Endothelial cell of umbilical vein (primary cell): ENCODE measurements at regions not wholly inside any gene's neighbourhood (a gene's known extent, or its start where the extent isn't known, plus 50 kb on each side); places are given as distances from the start of the nearest gene placed in this dataset.
A peak's percentile ranks its signal among the peaks of the same experiment; 100 is the strongest.

Experiments
- BruUV-seq: library from RNA; stranded (reverse); fragments of 400-500 nt; replicated peaks from 2 replicates; lab custom pipeline; 2021; lab: Mats Ljungman, UMichigan
- CTCF ChIA-PET: fragments of 300-600, 350-600 bp; sonication (Branson Sonifier 250); formaldehyde crosslinking; loops from one replicate; lab custom pipeline; 2021; ENCODE audit warnings: antibody characterized with exemption, inconsistent platforms; lab: Charles Lee
- POLR2A ChIA-PET: fragments of 300-600, 350-600 bp; sonication (Branson Sonifier 250); formaldehyde crosslinking; loops from one replicate; lab custom pipeline; 2021; ENCODE audit warnings: antibody characterized with exemption, inconsistent platforms; lab: Charles Lee
- DNase-seq: peaks from one replicate; pipeline ENCODE4 v3.0.0-alpha.2; 2011; ENCODE audit warnings: low read depth, low spot score
- FAIRE-seq: peaks from 2 replicates; lab custom pipeline; 2011; peaks lifted over from hg19 to GRCh38; lab: Jason Lieb, UNC
- H2AFZ ChIP-seq: 2 replicates; pipeline ENCODE4 v1.6.0; 2012; ENCODE audit warnings: low read depth, low read length, control low read depth, inconsistent platforms
- H3K27ac ChIP-seq: 2 replicates; pipeline ENCODE4 v1.5.1; 2011; ENCODE audit warnings: low read depth, mild to moderate bottlenecking, control low read depth, low read length, moderate library complexity; ENCODE audit not compliant: insufficient read depth
- H3K27me3 ChIP-seq, 2 experiments: 2 replicates each; pipeline versions ENCODE4 v1.6.0 to v1.6.1; 2011; ENCODE audit warnings: low read length in 2 of 2, mixed read lengths in 1 of 2; ENCODE audit not compliant: control insufficient read depth in 2 of 2, insufficient read depth in 2 of 2
- H3K36me3 ChIP-seq, 2 experiments: 2 replicates in 1 of 2; 3 replicates in 1 of 2; pipeline ENCODE4 v1.5.1; 2011; ENCODE audit warnings: low read length in 2 of 2, mild to moderate bottlenecking in 1 of 2, moderate library complexity in 1 of 2; ENCODE audit not compliant: control insufficient read depth in 2 of 2, insufficient read depth in 2 of 2; ENCODE audit errors: extremely low read depth in 1 of 2
- H3K4me1 ChIP-seq: 3 replicates; pipeline ENCODE4 v1.5.1; 2011; ENCODE audit warnings: mild to moderate bottlenecking, low read length; ENCODE audit not compliant: control insufficient read depth, insufficient read depth; ENCODE audit errors: extremely low read depth
- H3K4me2 ChIP-seq: 2 replicates; pipeline ENCODE4 v1.6.1; 2011; ENCODE audit warnings: low read length, control low read depth, mixed read lengths; ENCODE audit not compliant: insufficient read depth
- H3K4me3 ChIP-seq, 3 experiments: fragments of 200-600 bp in 1 of 3; sonication (generic), shearing (Covaris generic) in 1 of 3; replicated peaks in 1 of 3; 2 replicates each; pipeline ENCODE4 v1.5.1; 2011 to 2016; ENCODE audit warnings: control low read depth in 3 of 3, low read length in 3 of 3, mild to moderate bottlenecking in 2 of 3, inconsistent platforms in 1 of 3, low read depth in 1 of 3, moderate library complexity in 1 of 3; ENCODE audit not compliant: insufficient read depth in 1 of 3
- H3K79me2 ChIP-seq: 2 replicates; pipeline ENCODE4 v1.6.0; 2012; ENCODE audit warnings: low read length, inconsistent platforms; ENCODE audit not compliant: control insufficient read depth, insufficient read depth
- H3K9ac ChIP-seq: replicated peaks from 2 replicates; pipeline ENCODE3; 2011; ENCODE audit warnings: low read length, control low read depth; ENCODE audit not compliant: insufficient read depth; ENCODE audit errors: extremely low read depth
- H3K9me1 ChIP-seq: replicated peaks from 3 replicates; pipeline ENCODE4 v1.6.0; 2011; ENCODE audit warnings: mild to moderate bottlenecking, low read length; ENCODE audit not compliant: control insufficient read depth, insufficient read depth; ENCODE audit errors: extremely low read depth
- H3K9me3 ChIP-seq: replicated peaks from 2 replicates; pipeline ENCODE4 v1.5.1; 2012; ENCODE audit warnings: low read length, inconsistent platforms; ENCODE audit not compliant: control insufficient read depth, insufficient read depth
- H4K20me1 ChIP-seq: replicated peaks from 2 replicates; pipeline ENCODE3; 2011; ENCODE audit warnings: mild to moderate bottlenecking, low read length; ENCODE audit not compliant: control insufficient read depth, insufficient read depth; ENCODE audit errors: extremely low read depth
- FOS ChIP-seq: IDR thresholded peaks from 2 replicates; pipeline ENCODE4 v1.6.1; 2011; ENCODE audit warnings: mild to moderate bottlenecking, low read length, moderate library complexity, borderline replicate concordance; ENCODE audit not compliant: insufficient read depth
- GATA2 ChIP-seq: IDR thresholded peaks from 2 replicates; pipeline ENCODE4 v1.7.0; 2011; ENCODE audit warnings: low read depth, mild to moderate bottlenecking, moderate library complexity, mixed read lengths, low read length; ENCODE audit not compliant: insufficient read length, insufficient read depth
- JUN ChIP-seq: IDR thresholded peaks from 2 replicates; pipeline ENCODE4 v1.6.1; 2011; ENCODE audit warnings: borderline replicate concordance, low read depth; ENCODE audit not compliant: insufficient read length, insufficient read depth
- MAX ChIP-seq: IDR thresholded peaks from 2 replicates; pipeline ENCODE4 v1.6.1; 2011; ENCODE audit not compliant: insufficient read depth, insufficient read length
- POLR2A ChIP-seq: IDR thresholded peaks from 2 replicates; pipeline ENCODE4 v1.6.1; 2012; ENCODE audit warnings: low read depth, mild to moderate bottlenecking, control low read depth, low read length
- POLR2AphosphoS5 ChIP-seq: IDR thresholded peaks from 2 replicates; pipeline ENCODE4 v1.6.1; 2012; ENCODE audit warnings: low read depth, mild to moderate bottlenecking, control low read depth, low read length, moderate library complexity; ENCODE audit not compliant: insufficient read depth
- dilution Hi-C: fragments of 300-500 bp; cut with MboI; formaldehyde crosslinking; loops from one replicate; pipeline ENCODE4 v1.15.0; 2019; ENCODE audit warnings: low sequenced_read_pairs; ENCODE audit not compliant: extremely low pct_ligation_motif_present
- intact Hi-C: fragments of 100-400 bp; cut with micrococcal nuclease; formaldehyde crosslinking; loops from one replicate; pipeline ENCODE4 v1.10.0; 2022

GRCh38 chr6:15946701-15947385 lies 182.0 kb upstream of the MYLIP start:
- dilution Hi-C loops, result no loop called here
- peaks cover 31% of the 10 kb centered on the region for H3K4me1 ChIP-seq
- no peaks in the 10 kb centered on the region for H3K9me1 ChIP-seq
- H3K27ac ChIP-seq, result no peak overlapping the region
- H3K36me3 ChIP-seq, result no peaks in the 10 kb centered on the region
- intact Hi-C loops, result no loop called here
- H3K9me3 ChIP-seq, result no peaks in the 10 kb centered on the region
- no peak overlapping the region for H2AFZ ChIP-seq
- no peak for DNase-seq
- no peak overlapping the region for H3K9ac ChIP-seq
- no peaks in the 10 kb centered on the region for H3K27me3 ChIP-seq
- no peak for FAIRE-seq
- ChIA-PET POLR2A (no interaction called here), CTCF (interaction anchor here (1.0 kb wide), 1 partner anchor 53 kb away, joined by 3 read pairs; no protein-coding TSS in a partner anchor)
- no peak overlapping the region for H3K4me2 ChIP-seq
- no TSS peak for BruUV-seq
- H3K4me3 ChIP-seq, result no peak overlapping the region
- H4K20me1 ChIP-seq, result no peaks in the 10 kb centered on the region
- H3K79me2 ChIP-seq, result no peaks in the 10 kb centered on the region
- TF ChIP-seq JUN (no peak), MAX (no peak), POLR2A (no peak)

- no peak overlapping the region for H3K4me3 ChIP-seq
- H3K4me2 ChIP-seq, result peak overlapping the region; percentile 10
- ChIA-PET CTCF (interaction anchor here (1.0 to 1.3 kb wide), 4 partner anchors 9 to 254 kb away, joined by 3 to 4 read pairs (median 3); no protein-coding TSS in a partner anchor), POLR2A (interaction anchor here (0.6 kb wide), 1 partner anchor 66 kb away, joined by 3 read pairs; no protein-coding TSS in a partner anchor)
- H3K27ac ChIP-seq, result peak overlapping the region; percentile 3
- no peaks in the 10 kb centered on the region for H4K20me1 ChIP-seq
- H3K79me2 ChIP-seq, result no peaks in the 10 kb centered on the region
- dilution Hi-C loops (no loop called here), intact Hi-C loops (loop anchor here (1.0 kb wide), 1 partner anchor 23 kb away; no protein-coding TSS in a partner anchor)
- TF ChIP-seq POLR2AphosphoS5, result peak; percentile 33
- peak; percentile 88 for TF ChIP-seq JUN
- TF ChIP-seq FOS, result peak; percentile 79
- no peak for TF ChIP-seq GATA2
- no peaks in the 10 kb centered on the region for H3K9me3 ChIP-seq
- peak; percentile 93 for FAIRE-seq
- peaks cover 31% of the 10 kb centered on the region for H3K4me1 ChIP-seq
- H2AFZ ChIP-seq, result no peak overlapping the region
- no peak overlapping the region for H3K9ac ChIP-seq
- no peaks in the 10 kb centered on the region for H3K27me3 ChIP-seq
- DNase-seq, result peak; percentile 78
- BruUV-seq, result no TSS peak
- H3K9me1 ChIP-seq, result no peaks in the 10 kb centered on the region
- no peaks in the 10 kb centered on the region for H3K36me3 ChIP-seq
Measured at GRCh38 chr6:15945593-15946159, 183.2 kb upstream of the MYLIP start.
